Endodermal cell (in vitro differentiated cells): ENCODE measurements at regions not wholly inside any gene's neighbourhood (a gene's known extent, or its start where the extent isn't known, plus 50 kb on each side); places are given as distances from the start of the nearest gene placed in this dataset.

Experiments used
- DNase-seq: peaks from one replicate; pipeline ENCODE4 v3.0.0-alpha.2; 2017
- H3K27ac ChIP-seq: 2 replicates; pipeline ENCODE4 v1.5.1; 2013; ENCODE audit warnings: mild to moderate bottlenecking, low read depth, low read length, moderate library complexity
- H3K27me3 ChIP-seq: 2 replicates; pipeline ENCODE4 v1.6.1; 2013; ENCODE audit warnings: mild to moderate bottlenecking, low read length, moderate library complexity; ENCODE audit not compliant: insufficient read depth, control insufficient read depth, poor library complexity, severe bottlenecking
- H3K36me3 ChIP-seq: 2 replicates; pipeline ENCODE4 v1.7.0; 2013; ENCODE audit warnings: mild to moderate bottlenecking, low read length, moderate library complexity; ENCODE audit not compliant: control insufficient read depth, insufficient read depth
- H3K4me1 ChIP-seq: one replicate; pipeline ENCODE4 v1.7.0; 2013; ENCODE audit warnings: low read length; ENCODE audit not compliant: control insufficient read depth, insufficient read depth
- H3K4me3 ChIP-seq: 2 replicates; pipeline ENCODE4 v1.5.1; 2013; ENCODE audit warnings: mild to moderate bottlenecking, low read length, moderate library complexity
- H3K9ac ChIP-seq: 2 replicates; pipeline ENCODE4 v1.6.1; 2013; ENCODE audit warnings: mild to moderate bottlenecking, low read length, moderate library complexity; ENCODE audit not compliant: poor library complexity, severe bottlenecking; ENCODE audit errors: extremely low read depth
- H3K9me3 ChIP-seq: 2 replicates; pipeline ENCODE4 v1.6.1; 2013; ENCODE audit warnings: mild to moderate bottlenecking, low read length, moderate library complexity; ENCODE audit not compliant: control insufficient read depth
- H3K27ac Mint-ChIP-seq: 2 replicates; pipeline ENCODE4 v1.8.0; 2020; ENCODE audit warnings: mixed read lengths
- H3K27me3 Mint-ChIP-seq: 2 replicates; pipeline ENCODE4 v1.8.0; 2021; ENCODE audit warnings: mild to moderate bottlenecking, mixed read lengths; ENCODE audit not compliant: insufficient read depth
- H3K36me3 Mint-ChIP-seq: 2 replicates; pipeline ENCODE4 v1.8.0; 2020; ENCODE audit warnings: low read depth, mixed read lengths
- H3K4me1 Mint-ChIP-seq: 2 replicates; pipeline ENCODE4 v1.8.0; 2020; ENCODE audit warnings: mixed read lengths
- H3K4me3 Mint-ChIP-seq: 2 replicates; pipeline ENCODE4 v1.8.0; 2020; ENCODE audit warnings: mild to moderate bottlenecking, moderate library complexity, mixed read lengths
- H3K9me3 Mint-ChIP-seq: 2 replicates; pipeline ENCODE4 v1.8.0; 2020; ENCODE audit warnings: mild to moderate bottlenecking, mixed read lengths
- WGBS, 2 experiments: methylation state at CpG; one replicate each; pipeline versions ENCODE4 v1.1.5 to v1.1.7; 2013; ENCODE audit warnings: missing lambda C conversion rate in 2 of 2, mixed read lengths in 1 of 2; ENCODE audit not compliant: insufficient coverage in 1 of 2, insufficient read length in 1 of 2; 5-methylcytosine and 5-hydroxymethylcytosine counted together
- TF ChIP-seq, protein P1 (sequence below): fragments of 200-600 bp; sonication (generic); conservative IDR thresholded peaks from 2 replicates; pipeline ENCODE4 v1.5.0; 2021; ENCODE audit warnings: antibody characterized with exemption, mild to moderate bottlenecking

DNA sequence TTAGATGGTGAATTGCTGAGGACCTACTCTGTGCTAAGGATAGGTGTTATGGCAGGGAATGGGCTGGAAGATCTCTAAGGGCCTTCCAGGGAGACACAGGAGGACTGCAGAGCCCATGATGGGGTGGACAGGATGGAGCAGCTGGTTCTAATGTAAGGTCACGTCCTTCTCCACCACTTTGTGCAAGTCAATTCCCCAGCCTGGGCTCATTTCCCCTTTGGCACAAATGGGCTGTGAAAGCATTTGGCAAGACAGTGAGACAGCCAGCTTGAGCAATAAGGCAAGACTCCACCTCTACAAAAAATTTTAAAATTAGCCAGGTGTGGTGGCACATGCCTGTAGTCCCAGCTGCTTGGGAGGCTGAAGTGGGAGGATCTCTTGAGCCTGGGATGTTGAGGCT lies 81.4 kb upstream of the THY1 start:
- DNase-seq, result no peak
- peaks cover 11% of the 10 kb centered on the region for H3K9me3 Mint-ChIP-seq
- Histone ChIP-seq H3K27me3 (no peaks in the 10 kb centered on the region), H3K36me3 (no peaks in the 10 kb centered on the region), H3K9me3 (no peaks in the 10 kb centered on the region), H3K4me1 (peaks cover 3% of the 10 kb centered on the region), H3K9ac (no peak overlapping the region), H3K27ac (no peak overlapping the region), H3K4me3 (no peak overlapping the region)
- H3K4me1 Mint-ChIP-seq, result peaks cover 19% of the 10 kb centered on the region
- 84% methylated on average over 1 of the region's 1 CpG; no CpG with 5 or more reads in 1 of the 2 experiments for WGBS, 2 experiments
- no peak overlapping the region for H3K27ac Mint-ChIP-seq
- no peak overlapping the region for H3K4me3 Mint-ChIP-seq
- H3K27me3 Mint-ChIP-seq, result peaks cover 9% of the 10 kb centered on the region
- H3K36me3 Mint-ChIP-seq, result no peaks in the 10 kb centered on the region
- TF ChIP-seq, protein P1, sequence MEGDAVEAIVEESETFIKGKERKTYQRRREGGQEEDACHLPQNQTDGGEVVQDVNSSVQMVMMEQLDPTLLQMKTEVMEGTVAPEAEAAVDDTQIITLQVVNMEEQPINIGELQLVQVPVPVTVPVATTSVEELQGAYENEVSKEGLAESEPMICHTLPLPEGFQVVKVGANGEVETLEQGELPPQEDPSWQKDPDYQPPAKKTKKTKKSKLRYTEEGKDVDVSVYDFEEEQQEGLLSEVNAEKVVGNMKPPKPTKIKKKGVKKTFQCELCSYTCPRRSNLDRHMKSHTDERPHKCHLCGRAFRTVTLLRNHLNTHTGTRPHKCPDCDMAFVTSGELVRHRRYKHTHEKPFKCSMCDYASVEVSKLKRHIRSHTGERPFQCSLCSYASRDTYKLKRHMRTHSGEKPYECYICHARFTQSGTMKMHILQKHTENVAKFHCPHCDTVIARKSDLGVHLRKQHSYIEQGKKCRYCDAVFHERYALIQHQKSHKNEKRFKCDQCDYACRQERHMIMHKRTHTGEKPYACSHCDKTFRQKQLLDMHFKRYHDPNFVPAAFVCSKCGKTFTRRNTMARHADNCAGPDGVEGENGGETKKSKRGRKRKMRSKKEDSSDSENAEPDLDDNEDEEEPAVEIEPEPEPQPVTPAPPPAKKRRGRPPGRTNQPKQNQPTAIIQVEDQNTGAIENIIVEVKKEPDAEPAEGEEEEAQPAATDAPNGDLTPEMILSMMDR, result no peak

DNA sequence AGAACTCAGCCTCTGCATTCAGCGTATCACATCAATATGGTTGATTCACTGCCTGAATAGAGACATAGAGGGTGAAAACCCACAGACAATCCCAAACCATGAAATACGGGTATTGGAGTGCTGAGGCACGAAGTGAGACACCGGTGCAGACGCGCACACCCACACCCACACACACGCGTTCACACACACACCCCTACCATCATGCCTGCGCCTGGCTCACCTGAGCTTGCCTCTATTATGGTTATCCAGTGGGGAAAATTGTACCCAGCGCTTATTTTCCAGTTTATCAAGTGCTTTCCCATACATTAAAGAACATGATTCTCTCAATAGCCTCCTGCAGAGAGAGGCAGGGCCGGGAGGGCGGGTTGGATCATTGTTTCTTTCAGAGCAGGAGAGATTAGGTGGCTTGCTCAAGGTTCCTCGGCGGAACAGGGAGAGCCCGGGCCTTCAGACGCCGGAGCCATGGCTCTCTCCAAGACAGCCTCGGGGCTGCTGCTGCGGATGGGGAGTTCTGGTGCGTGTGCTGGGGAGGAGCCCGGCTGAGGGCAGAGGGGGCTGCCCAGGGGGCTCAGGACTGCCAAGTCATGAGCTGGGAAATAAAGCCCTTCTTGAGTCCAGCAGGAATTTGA lies 78.9 kb upstream of the THY1 start:
- 51 to 59% methylated on average over 8 to 21 of the region's 21 CpGs for WGBS, 2 experiments
- Mint-ChIP-seq H3K9me3 (peaks cover 8% of the 10 kb centered on the region), H3K4me3 (no peak overlapping the region), H3K27ac (no peak overlapping the region), H3K27me3 (peaks cover 9% of the 10 kb centered on the region), H3K4me1 (peaks cover 21% of the 10 kb centered on the region), H3K36me3 (no peaks in the 10 kb centered on the region)
- H3K27ac ChIP-seq, result no peak overlapping the region
- peak; percentile 70 for DNase-seq
- TF ChIP-seq, protein P1, result no peak
- no peak overlapping the region for H3K9ac ChIP-seq
- peaks cover 5% of the 10 kb centered on the region for H3K27me3 ChIP-seq
- H3K36me3 ChIP-seq, result no peaks in the 10 kb centered on the region
- no peaks in the 10 kb centered on the region for H3K9me3 ChIP-seq
- H3K4me1 ChIP-seq, result peaks cover 3% of the 10 kb centered on the region
- H3K4me3 ChIP-seq, result no peak overlapping the region

DNA sequence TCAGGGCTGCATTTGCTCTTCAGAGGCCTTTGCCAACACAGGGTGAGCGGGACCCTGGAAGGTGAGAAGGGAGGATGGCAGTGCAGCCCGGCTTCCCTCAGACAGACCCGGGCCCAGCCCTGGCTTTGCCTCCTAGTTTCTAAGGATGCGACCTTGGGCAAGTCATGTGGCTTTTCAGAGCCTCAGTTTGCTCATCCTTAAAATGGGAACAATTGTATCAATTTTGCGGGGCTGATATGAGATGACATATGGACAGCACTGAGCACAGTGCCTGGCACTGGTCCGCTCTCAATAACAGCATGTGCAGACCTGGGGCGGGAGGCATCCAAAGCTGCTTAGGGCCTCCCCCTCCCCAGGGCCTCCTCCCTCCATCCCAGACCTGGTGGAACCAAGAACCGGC lies 74.7 kb upstream of the THY1 start:
- Histone ChIP-seq H3K27me3 (peaks cover 5% of the 10 kb centered on the region), H3K9ac (no peak overlapping the region), H3K36me3 (no peaks in the 10 kb centered on the region), H3K9me3 (no peaks in the 10 kb centered on the region), H3K27ac (no peak overlapping the region), H3K4me1 (peaks cover 3% of the 10 kb centered on the region), H3K4me3 (no peak overlapping the region)
- no peak overlapping the region for H3K4me3 Mint-ChIP-seq
- H3K9me3 Mint-ChIP-seq, result no peaks in the 10 kb centered on the region
- DNase-seq, result no peak
- peaks cover 13% of the 10 kb centered on the region for H3K4me1 Mint-ChIP-seq
- no peaks in the 10 kb centered on the region for H3K36me3 Mint-ChIP-seq
- no peak overlapping the region for H3K27ac Mint-ChIP-seq
- TF ChIP-seq, protein P1, result no peak
- WGBS, 2 experiments, result 86 to 88% methylated on average over 8 of the region's 8 CpGs
- no peaks in the 10 kb centered on the region for H3K27me3 Mint-ChIP-seq
